Progenitor cell of endocrine pancreas (in vitro differentiated cells): ENCODE measurements at regions not wholly inside any gene's neighbourhood (a gene's known extent, or its start where the extent isn't known, plus 50 kb on each side); places are given as distances from the start of the nearest gene placed in this dataset.

ENCODE experiments used
- DNase-seq: peaks from one replicate; pipeline ENCODE4 v3.0.0; 2021; ENCODE audit warnings: low spot score; ENCODE audit not compliant: unreplicated experiment
- H3K27ac Mint-ChIP-seq: 2 replicates; pipeline ENCODE4 v1.8.0; 2021; ENCODE audit warnings: mild to moderate bottlenecking, moderate library complexity, mixed read lengths
- H3K27me3 Mint-ChIP-seq: 2 replicates; pipeline ENCODE4 v1.8.0; 2021; ENCODE audit warnings: mixed read lengths
- H3K36me3 Mint-ChIP-seq: 2 replicates; pipeline ENCODE4 v1.8.0; 2022; ENCODE audit warnings: mixed read lengths; ENCODE audit not compliant: insufficient read depth
- H3K4me1 Mint-ChIP-seq: 2 replicates; pipeline ENCODE4 v1.8.0; 2021; ENCODE audit warnings: low read depth, mixed read lengths
- H3K4me3 Mint-ChIP-seq: 2 replicates; pipeline ENCODE4 v1.8.0; 2021; ENCODE audit warnings: low read depth, mild to moderate bottlenecking, moderate library complexity, mixed read lengths
- H3K9me3 Mint-ChIP-seq: 2 replicates; pipeline ENCODE4 v1.8.0; 2021; ENCODE audit warnings: low read depth, mixed read lengths
- TF ChIP-seq, protein P1 (sequence below): fragments of 200-600 bp; sonication (generic); IDR thresholded peaks from one replicate; pipeline ENCODE4 v1.5.0; 2021; ENCODE audit warnings: antibody characterized with exemption, mild to moderate bottlenecking; ENCODE audit not compliant: unreplicated experiment

DNA sequence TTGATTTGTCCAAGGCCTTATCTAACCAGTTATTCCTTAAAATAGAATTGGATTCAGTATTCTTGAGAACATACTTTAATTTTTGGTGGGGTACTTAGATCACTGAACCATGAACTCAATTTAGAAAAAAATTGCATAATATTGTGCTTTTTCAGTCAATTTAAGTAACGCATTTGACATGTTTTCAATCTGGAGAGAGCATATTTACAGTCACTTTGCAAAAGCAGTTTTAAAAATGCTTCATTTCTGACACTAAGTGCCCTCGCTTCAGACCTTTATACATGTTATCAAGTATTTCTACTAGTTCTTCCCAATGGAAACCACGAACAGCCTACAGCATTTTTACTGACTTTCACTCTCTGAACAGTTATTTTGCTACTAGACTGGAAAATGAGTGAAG, 257.1 kb upstream of the NDST4 start:
- no peak overlapping the region for H3K27ac Mint-ChIP-seq
- DNase-seq = no peak
- TF ChIP-seq, protein P1, sequence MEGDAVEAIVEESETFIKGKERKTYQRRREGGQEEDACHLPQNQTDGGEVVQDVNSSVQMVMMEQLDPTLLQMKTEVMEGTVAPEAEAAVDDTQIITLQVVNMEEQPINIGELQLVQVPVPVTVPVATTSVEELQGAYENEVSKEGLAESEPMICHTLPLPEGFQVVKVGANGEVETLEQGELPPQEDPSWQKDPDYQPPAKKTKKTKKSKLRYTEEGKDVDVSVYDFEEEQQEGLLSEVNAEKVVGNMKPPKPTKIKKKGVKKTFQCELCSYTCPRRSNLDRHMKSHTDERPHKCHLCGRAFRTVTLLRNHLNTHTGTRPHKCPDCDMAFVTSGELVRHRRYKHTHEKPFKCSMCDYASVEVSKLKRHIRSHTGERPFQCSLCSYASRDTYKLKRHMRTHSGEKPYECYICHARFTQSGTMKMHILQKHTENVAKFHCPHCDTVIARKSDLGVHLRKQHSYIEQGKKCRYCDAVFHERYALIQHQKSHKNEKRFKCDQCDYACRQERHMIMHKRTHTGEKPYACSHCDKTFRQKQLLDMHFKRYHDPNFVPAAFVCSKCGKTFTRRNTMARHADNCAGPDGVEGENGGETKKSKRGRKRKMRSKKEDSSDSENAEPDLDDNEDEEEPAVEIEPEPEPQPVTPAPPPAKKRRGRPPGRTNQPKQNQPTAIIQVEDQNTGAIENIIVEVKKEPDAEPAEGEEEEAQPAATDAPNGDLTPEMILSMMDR = no peak
- H3K4me3 Mint-ChIP-seq = no peak overlapping the region
- no peaks in the 10 kb centered on the region for H3K27me3 Mint-ChIP-seq
- no peaks in the 10 kb centered on the region for H3K36me3 Mint-ChIP-seq
- H3K9me3 Mint-ChIP-seq = no peaks in the 10 kb centered on the region
- peaks cover 5% of the 10 kb centered on the region for H3K4me1 Mint-ChIP-seq

DNA sequence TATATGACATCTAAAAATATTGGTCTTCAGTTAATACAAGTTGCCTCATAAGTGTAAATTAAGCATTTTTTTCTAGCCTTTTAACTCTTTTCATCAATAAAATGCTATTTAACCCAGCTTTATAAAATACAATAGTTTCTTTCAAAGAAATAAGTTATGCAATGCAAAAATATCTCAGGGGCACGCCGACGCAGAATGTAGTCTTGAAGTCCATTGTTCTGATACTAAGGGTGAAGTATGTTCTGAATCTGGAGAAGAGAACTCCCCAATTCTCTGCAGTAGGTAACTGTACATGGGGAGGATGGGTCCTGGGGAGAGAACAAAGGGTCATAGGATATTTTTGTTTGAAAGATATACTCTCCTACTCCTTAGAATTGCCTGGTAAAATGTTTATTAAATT, 256.6 kb upstream of the NDST4 start:
- TF ChIP-seq, protein P1 = no peak
- Mint-ChIP-seq H3K4me1 (peaks cover 5% of the 10 kb centered on the region), H3K9me3 (no peaks in the 10 kb centered on the region), H3K36me3 (no peaks in the 10 kb centered on the region), H3K4me3 (no peak overlapping the region), H3K27ac (no peak overlapping the region), H3K27me3 (no peaks in the 10 kb centered on the region)
- DNase-seq = no peak

DNA sequence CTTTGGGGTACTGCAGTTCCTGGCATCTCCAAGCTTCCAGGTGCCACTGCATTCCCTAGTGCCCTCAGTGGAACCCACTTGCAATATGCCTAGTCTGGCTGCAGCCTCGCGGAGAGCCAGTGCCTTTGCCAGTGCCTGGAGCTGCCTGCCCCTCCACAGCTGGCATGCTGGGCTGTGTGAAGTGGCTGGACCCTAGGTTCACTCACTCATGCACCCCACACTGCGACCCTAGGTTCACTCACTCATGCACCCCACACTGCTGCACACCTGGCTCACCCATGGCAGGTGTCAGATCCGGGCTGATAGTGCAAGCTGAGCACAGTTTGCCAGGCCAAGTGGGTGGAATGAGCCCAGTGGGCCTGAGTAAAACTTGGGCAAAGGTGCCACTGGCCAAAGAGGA, 253.0 kb upstream of the NDST4 start:
- no peaks in the 10 kb centered on the region for H3K27me3 Mint-ChIP-seq
- DNase-seq = no peak
- TF ChIP-seq, protein P1 = no peak
- H3K36me3 Mint-ChIP-seq = no peaks in the 10 kb centered on the region
- no peak overlapping the region for H3K27ac Mint-ChIP-seq
- no peaks in the 10 kb centered on the region for H3K9me3 Mint-ChIP-seq
- H3K4me3 Mint-ChIP-seq = no peak overlapping the region
- no peaks in the 10 kb centered on the region for H3K4me1 Mint-ChIP-seq

DNA sequence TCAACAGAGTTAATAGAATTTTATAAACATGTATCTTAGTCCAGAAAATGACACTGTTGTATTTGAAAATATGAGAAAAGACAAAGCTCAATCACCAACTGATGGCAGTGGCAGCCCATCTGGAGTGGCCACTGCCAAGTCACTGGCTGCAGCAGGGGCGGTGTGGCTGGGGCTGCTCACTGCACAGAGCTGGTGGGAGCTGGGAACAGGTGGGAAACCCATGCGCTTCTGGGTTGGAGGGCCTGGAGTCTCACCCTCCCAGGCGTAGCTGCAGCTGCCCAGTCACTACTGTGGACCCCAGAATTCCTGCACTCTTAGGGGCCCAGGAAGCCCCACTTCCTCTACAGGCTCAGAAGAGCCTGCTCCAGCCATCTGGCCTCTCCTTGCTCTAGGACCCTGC, 251.8 kb upstream of the NDST4 start:
- TF ChIP-seq, protein P1 = no peak
- Mint-ChIP-seq H3K27ac (no peak overlapping the region), H3K9me3 (no peaks in the 10 kb centered on the region), H3K27me3 (no peaks in the 10 kb centered on the region), H3K36me3 (no peaks in the 10 kb centered on the region), H3K4me1 (peaks cover 3% of the 10 kb centered on the region), H3K4me3 (no peak overlapping the region)
- DNase-seq = no peak

DNA sequence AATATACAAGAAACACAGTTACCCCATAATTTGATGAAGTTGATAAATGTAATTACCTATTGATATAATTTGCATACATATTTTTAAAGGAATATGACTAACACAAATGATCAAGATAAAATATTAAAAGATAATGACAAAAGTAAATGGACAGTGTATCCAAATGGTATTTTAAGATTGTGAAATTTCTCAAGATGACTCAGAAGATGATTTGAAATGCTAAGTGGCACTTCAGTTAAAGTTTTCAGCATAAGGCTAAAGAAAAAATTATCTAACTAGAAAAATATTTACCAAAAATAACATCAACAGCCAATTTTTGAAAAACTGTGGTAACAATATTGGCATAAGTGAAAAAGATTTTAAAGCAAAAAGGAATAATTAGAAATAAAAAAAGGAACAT, 248.4 kb upstream of the NDST4 start:
- Mint-ChIP-seq H3K27me3 (no peaks in the 10 kb centered on the region), H3K9me3 (peaks cover 3% of the 10 kb centered on the region), H3K4me3 (no peak overlapping the region), H3K27ac (no peak overlapping the region), H3K4me1 (peaks cover 3% of the 10 kb centered on the region), H3K36me3 (no peaks in the 10 kb centered on the region)
- TF ChIP-seq, protein P1 = no peak
- no peak for DNase-seq
